GM19099 (cell line): ENCODE measurements at regions not wholly inside any gene's neighbourhood (a gene's known extent, or its start where the extent isn't known, plus 50 kb on each side); places are given as distances from the start of the nearest gene placed in this dataset.

Experiments used
- POLR2A ChIP-seq: IDR thresholded peaks from 3 replicates; pipeline ENCODE4 v1.6.1; 2011; ENCODE audit warnings: low read depth; ENCODE audit not compliant: insufficient read length; ENCODE audit errors: extremely low read depth

- no peak for TF ChIP-seq POLR2A
Observed at GRCh38 chr3:159339131-159339530, 537.3 kb downstream of the MFSD1 start.

- TF ChIP-seq POLR2A, result no peak
Observed at GRCh38 chr3:159340877-159341500, 539.1 kb downstream of the MFSD1 start.

- no peak for TF ChIP-seq POLR2A
Observed at GRCh38 chr3:159346271-159346903, 544.5 kb downstream of the MFSD1 start.

GRCh38 chr3:159348431-159348830, 546.6 kb downstream of the MFSD1 start:
- TF ChIP-seq POLR2A, result no peak

- TF ChIP-seq POLR2A, result no peak
Observed at GRCh38 chr3:159356606-159357005, 554.8 kb downstream of the MFSD1 start.

GRCh38 chr3:159364511-159364910, 562.7 kb downstream of the MFSD1 start:
- TF ChIP-seq POLR2A, result no peak

- no peak for TF ChIP-seq POLR2A
Observed at GRCh38 chr3:159366476-159366875, 564.6 kb downstream of the MFSD1 start.

GRCh38 chr3:159371961-159372360, 570.1 kb downstream of the MFSD1 start:
- TF ChIP-seq POLR2A, result no peak

GRCh38 chr3:159378396-159379194, 576.7 kb downstream of the MFSD1 start:
- no peak for TF ChIP-seq POLR2A

- TF ChIP-seq POLR2A, result no peak
Observed at GRCh38 chr3:159380891-159381290, 579.0 kb downstream of the MFSD1 start.

GRCh38 chr3:159390656-159391212, 588.9 kb downstream of the MFSD1 start:
- no peak for TF ChIP-seq POLR2A

- TF ChIP-seq POLR2A, result no peak
Observed at GRCh38 chr3:159401069-159401468, 587.6 kb upstream of the IL12A start.

- no peak for TF ChIP-seq POLR2A
Observed at GRCh38 chr3:159413319-159413718, 575.3 kb upstream of the IL12A start.

GRCh38 chr3:159416856-159417255, 571.8 kb upstream of the IL12A start:
- TF ChIP-seq POLR2A, result no peak

- TF ChIP-seq POLR2A, result no peak
Observed at GRCh38 chr3:159417761-159418160, 570.9 kb upstream of the IL12A start.
